HG03469 (cell line): ENCODE measurements at regions not wholly inside any gene's neighbourhood (a gene's known extent, or its start where the extent isn't known, plus 50 kb on each side); places are given as distances from the start of the nearest gene placed in this dataset.

Experiments used
- ATAC-seq: cut with Tn5 transposase; IDR thresholded peaks from one replicate; pipeline ENCODE4 v1.9.1; 2021; ENCODE audit warnings: mild to moderate bottlenecking, moderate library complexity, moderate number of reproducible peaks; ENCODE audit not compliant: unreplicated experiment

- no peak for ATAC-seq
These were observed 1678.8 kb upstream of the TENM3 start for GRCh38 chr4:180564448-180564847.

GRCh38 chr4:180565856-180566431, 1677.3 kb upstream of the TENM3 start:
- no peak for ATAC-seq

- ATAC-seq, result no peak
These were observed 1676.7 kb upstream of the TENM3 start for GRCh38 chr4:180566492-180566891.

- ATAC-seq, result no peak
These were observed 1676.1 kb upstream of the TENM3 start for GRCh38 chr4:180567080-180567479.

- no peak for ATAC-seq
These were observed 1671.6 kb upstream of the TENM3 start for GRCh38 chr4:180571516-180572055.

GRCh38 chr4:180578175-180578574, 1665.0 kb upstream of the TENM3 start:
- ATAC-seq, result no peak

GRCh38 chr4:180581061-180581460, 1662.1 kb upstream of the TENM3 start:
- ATAC-seq, result no peak

- ATAC-seq, result no peak
These were observed 1655.8 kb upstream of the TENM3 start for GRCh38 chr4:180587379-180587778.

- ATAC-seq, result no peak
These were observed 1653.6 kb upstream of the TENM3 start for GRCh38 chr4:180589575-180589974.

- no peak for ATAC-seq
These were observed 1646.2 kb upstream of the TENM3 start for GRCh38 chr4:180596888-180597483.

GRCh38 chr4:180598281-180598680, 1644.9 kb upstream of the TENM3 start:
- no peak for ATAC-seq

- no peak for ATAC-seq
These were observed 1639.4 kb upstream of the TENM3 start for GRCh38 chr4:180603791-180604190.

- ATAC-seq, result no peak
These were observed 1632.9 kb upstream of the TENM3 start for GRCh38 chr4:180610324-180610723.

- ATAC-seq, result no peak
These were observed 1627.5 kb upstream of the TENM3 start for GRCh38 chr4:180615746-180616145.

- no peak for ATAC-seq
These were observed 1626.0 kb upstream of the TENM3 start for GRCh38 chr4:180617196-180617595.

GRCh38 chr4:180618396-180618795, 1624.8 kb upstream of the TENM3 start:
- ATAC-seq, result no peak

- ATAC-seq, result no peak
These were observed 1623.8 kb upstream of the TENM3 start for GRCh38 chr4:180619440-180619839.

GRCh38 chr4:180622254-180622653, 1620.9 kb upstream of the TENM3 start:
- no peak for ATAC-seq

GRCh38 chr4:180625653-180626052, 1617.5 kb upstream of the TENM3 start:
- ATAC-seq, result no peak

GRCh38 chr4:180630012-180630665, 1613.1 kb upstream of the TENM3 start:
- no peak for ATAC-seq

GRCh38 chr4:180634306-180634705, 1608.9 kb upstream of the TENM3 start:
- no peak for ATAC-seq

GRCh38 chr4:180635281-180635680, 1607.9 kb upstream of the TENM3 start:
- no peak for ATAC-seq
